SK-N-SH treated with all-trans-retinoic acid at 6 μM for 48 hours (cell line): ENCODE measurements at regions not wholly inside any gene's neighbourhood (a gene's known extent, or its start where the extent isn't known, plus 50 kb on each side); places are given as distances from the start of the nearest gene placed in this dataset.

Experiments used
- ATAC-seq: fragments of 200-7000 bp; cut with Tn5 transposase; 3 replicates; pipeline ENCODE4 v1.9.1; 2020; ENCODE audit warnings: mild to moderate bottlenecking, moderate library complexity
- ARNTL ChIP-seq: fragments of 450-650 bp; formaldehyde crosslinking; IDR thresholded peaks from 2 replicates; pipeline ENCODE4 v1.5.0; 2020; ENCODE audit warnings: low read depth, mild to moderate bottlenecking, moderate library complexity, borderline replicate concordance
- BACH2 ChIP-seq: fragments of 250-450 bp; sonication (Bioruptor Pico); IDR thresholded peaks from 2 replicates; pipeline ENCODE4 v1.9.0; 2021; ENCODE audit warnings: mild to moderate bottlenecking, borderline replicate concordance
- CREB5 ChIP-seq: fragments of 250-450 bp; sonication (Bioruptor Pico); IDR thresholded peaks from 2 replicates; pipeline ENCODE4 v1.5.1; 2020; ENCODE audit warnings: low read depth, mild to moderate bottlenecking, moderate library complexity
- CSDC2 ChIP-seq: fragments of 250-450 bp; sonication (Bioruptor Pico); IDR thresholded peaks from 2 replicates; pipeline ENCODE4 v1.5.0; 2020; ENCODE audit warnings: mild to moderate bottlenecking, moderate library complexity
- CSRNP3 ChIP-seq: fragments of 250-450 bp; sonication (Bioruptor Pico); IDR thresholded peaks from 2 replicates; pipeline ENCODE4 v1.5.1; 2021; ENCODE audit warnings: mild to moderate bottlenecking, moderate library complexity
- ESRRG ChIP-seq: fragments of 250-450 bp; sonication (Bioruptor Pico); IDR thresholded peaks from 2 replicates; pipeline ENCODE4 v1.6.1; 2021; ENCODE audit warnings: mild to moderate bottlenecking
- GLIS3 ChIP-seq: fragments of 250-450 bp; sonication (Bioruptor Pico); IDR thresholded peaks from 2 replicates; pipeline ENCODE4 v1.5.0; 2020; ENCODE audit warnings: mild to moderate bottlenecking, moderate library complexity
- OSR1 ChIP-seq: fragments of 250-450 bp; sonication (Bioruptor Pico); IDR thresholded peaks from 2 replicates; pipeline ENCODE4 v1.8.0; 2022; ENCODE audit warnings: moderate library complexity, mild to moderate bottlenecking, inconsistent platforms
- POU6F1 ChIP-seq: fragments of 250-450 bp; sonication (Bioruptor Pico); IDR thresholded peaks from 2 replicates; pipeline ENCODE4 v1.8.0; 2021; ENCODE audit warnings: low read depth, mild to moderate bottlenecking, moderate library complexity, borderline replicate concordance
- PPARA ChIP-seq: fragments of 250-450 bp; sonication (Bioruptor Pico); IDR thresholded peaks from 2 replicates; pipeline ENCODE4 v1.5.0; 2020; ENCODE audit warnings: mild to moderate bottlenecking, borderline replicate concordance
- RARB ChIP-seq: fragments of 250-450 bp; sonication (Bioruptor Pico); IDR thresholded peaks from 2 replicates; pipeline ENCODE4 v1.8.0; 2021; ENCODE audit warnings: mild to moderate bottlenecking, moderate library complexity
- SNAI2 ChIP-seq: fragments of 250-450 bp; sonication (Bioruptor Pico); IDR thresholded peaks from 2 replicates; pipeline ENCODE4 v1.5.0; 2020; ENCODE audit warnings: mild to moderate bottlenecking, moderate library complexity
- TCF4 ChIP-seq: fragments of 250-450 bp; sonication (Bioruptor Pico); IDR thresholded peaks from 2 replicates; pipeline ENCODE4 v1.8.0; 2021; ENCODE audit warnings: mild to moderate bottlenecking, moderate library complexity, borderline replicate concordance
- TOX ChIP-seq: fragments of 250-450 bp; sonication (Bioruptor Pico); IDR thresholded peaks from 2 replicates; pipeline ENCODE4 v1.8.0; 2021; ENCODE audit warnings: mild to moderate bottlenecking, moderate library complexity, borderline replicate concordance
- TSHZ2 ChIP-seq: fragments of 250-450 bp; sonication (Bioruptor Pico); IDR thresholded peaks from 2 replicates; pipeline ENCODE4 v1.5.0; 2020; ENCODE audit warnings: mild to moderate bottlenecking, moderate library complexity
- ZFP3 ChIP-seq: fragments of 250-450 bp; sonication (Bioruptor Pico); IDR thresholded peaks from 2 replicates; pipeline ENCODE4 v1.5.0; 2020; ENCODE audit warnings: mild to moderate bottlenecking, moderate library complexity
- ZFP30 ChIP-seq: fragments of 450-650 bp; formaldehyde crosslinking; IDR thresholded peaks from 2 replicates; pipeline ENCODE4 v1.5.0; 2022; ENCODE audit warnings: mild to moderate bottlenecking, moderate library complexity
- ZNF565 ChIP-seq: fragments of 450-650 bp; formaldehyde crosslinking; conservative IDR thresholded peaks from 2 replicates; pipeline ENCODE4 v1.5.0; 2020; ENCODE audit warnings: low read depth, mild to moderate bottlenecking, moderate library complexity
- ZNF70 ChIP-seq: fragments of 450-650 bp; formaldehyde crosslinking; IDR thresholded peaks from 2 replicates; pipeline ENCODE4 v1.5.0; 2020; ENCODE audit warnings: mild to moderate bottlenecking, moderate library complexity
- ZNF8 ChIP-seq: fragments of 450-650 bp; formaldehyde crosslinking; IDR thresholded peaks from 2 replicates; pipeline ENCODE4 v1.5.0; 2020; ENCODE audit warnings: mild to moderate bottlenecking, moderate library complexity

- TF ChIP-seq PPARA, result no peak
- no peak for TF ChIP-seq ZNF70 (CRISPR knock-in tag)
- TF ChIP-seq ARNTL (CRISPR knock-in tag), result no peak
- no peak for TF ChIP-seq RARB
- TF ChIP-seq CSDC2 (CRISPR knock-in tag), result no peak
- no peak for TF ChIP-seq BACH2 (CRISPR knock-in tag)
- TF ChIP-seq GLIS3 (CRISPR knock-in tag), result no peak
- no peak for TF ChIP-seq CREB5 (CRISPR knock-in tag)
- TF ChIP-seq ZNF8 (CRISPR knock-in tag), result no peak
- TF ChIP-seq SNAI2, result no peak
- TF ChIP-seq TSHZ2 (CRISPR knock-in tag), result no peak
- TF ChIP-seq ZFP30 (CRISPR knock-in tag), result no peak
- no peak for TF ChIP-seq ZNF565
- no peak for TF ChIP-seq CSRNP3 (CRISPR knock-in tag)
- TF ChIP-seq ZFP3 (CRISPR knock-in tag), result no peak
- TF ChIP-seq POU6F1, result no peak
- TF ChIP-seq TOX (CRISPR knock-in tag), result no peak
- TF ChIP-seq TCF4 (CRISPR knock-in tag), result no peak
- ATAC-seq, result no peak
Measured at GRCh38 chr9:115625251-115625650, 507.3 kb upstream of the TNC start.

GRCh38 chr9:115625954-115626353 is 508.0 kb upstream of the TNC start:
- TF ChIP-seq ZNF8 (CRISPR knock-in tag), result no peak
- TF ChIP-seq ESRRG (CRISPR knock-in tag), result no peak
- TF ChIP-seq TOX (CRISPR knock-in tag), result no peak
- no peak for TF ChIP-seq CREB5 (CRISPR knock-in tag)
- TF ChIP-seq ZNF70 (CRISPR knock-in tag), result no peak
- TF ChIP-seq ZNF565, result no peak

GRCh38 chr9:115627511-115627910 is 509.6 kb upstream of the TNC start:
- ATAC-seq, result no peak
- TF ChIP-seq SNAI2 (no peak), CREB5 (CRISPR knock-in tag) (no peak), GLIS3 (CRISPR knock-in tag) (no peak), ZNF565 (no peak), RARB (no peak), ZNF70 (CRISPR knock-in tag) (no peak), ESRRG (CRISPR knock-in tag) (no peak), TOX (CRISPR knock-in tag) (no peak), POU6F1 (no peak), CSDC2 (CRISPR knock-in tag) (no peak), PPARA (no peak), OSR1 (CRISPR knock-in tag) (no peak), ZFP3 (CRISPR knock-in tag) (no peak), ZNF8 (CRISPR knock-in tag) (no peak)
- TF ChIP-seq, all 23 proteins: peak for 0

More at GRCh38 chr9:115625954-115626353, 508.0 kb upstream of the TNC start:
- no peak for ATAC-seq
